ENCODE measurements at regions not wholly inside any gene's neighbourhood (a gene's known extent, or its start where the extent isn't known, plus 50 kb on each side); places are given as distances from the start of the nearest gene placed in this dataset.
A peak's percentile ranks its signal among the peaks of the same experiment; 100 is the strongest.

GRCh38 chr3:96007650-96008195 is 806.7 kb upstream of the EPHA6 start:
- H3K4me2 ChIP-seq (ENCODE audit: low read length), result no peak overlapping the region
- no peak for TF ChIP-seq CTCF (IDR thresholded peaks at IDR 0.05; ENCODE audit: low read depth, low read length)
- no peak for TF ChIP-seq EZH2phosphoT487 (IDR thresholded peaks at IDR 0.05; ENCODE audit: low read depth)
- no peaks in the 10 kb centered on the region for H4K20me1 ChIP-seq (ENCODE audit: insufficient read depth, low read length)
- H3K79me2 ChIP-seq (ENCODE audit: low read length), result no peaks in the 10 kb centered on the region
- no peak overlapping the region for H3K27ac ChIP-seq (ENCODE audit: low read length)
- no peak overlapping the region for H2AFZ ChIP-seq (ENCODE audit: low read depth, low read length)
- no peaks in the 10 kb centered on the region for H3K4me1 ChIP-seq (ENCODE audit: low read length)
- no peaks in the 10 kb centered on the region for H3K9me3 ChIP-seq (ENCODE audit: insufficient read depth, low read length)
- H3K4me3 ChIP-seq (ENCODE audit: low read length), result no peak overlapping the region
- no peak overlapping the region for H3K9ac ChIP-seq (ENCODE audit: low read length)
- no peaks in the 10 kb centered on the region for H3K27me3 ChIP-seq (ENCODE audit: low read depth, low read length)
- no peaks in the 10 kb centered on the region for H3K36me3 ChIP-seq (replicated peaks; ENCODE audit: low read depth, low read length)

GRCh38 chr3:96012939-96013338 is 801.5 kb upstream of the EPHA6 start:
- H3K4me1 ChIP-seq (ENCODE audit: low read length), result no peaks in the 10 kb centered on the region
- no peaks in the 10 kb centered on the region for H3K9me3 ChIP-seq (ENCODE audit: insufficient read depth, low read length)
- H3K36me3 ChIP-seq (replicated peaks; ENCODE audit: low read depth, low read length), result no peaks in the 10 kb centered on the region
- H4K20me1 ChIP-seq (ENCODE audit: insufficient read depth, low read length), result no peaks in the 10 kb centered on the region
- no peaks in the 10 kb centered on the region for H3K79me2 ChIP-seq (ENCODE audit: low read length)
- no peak overlapping the region for H3K9ac ChIP-seq (ENCODE audit: low read length)
- no peak overlapping the region for H3K4me3 ChIP-seq (ENCODE audit: low read length)
- TF ChIP-seq EZH2phosphoT487 (IDR thresholded peaks at IDR 0.05; ENCODE audit: low read depth) (no peak), CTCF (IDR thresholded peaks at IDR 0.05; ENCODE audit: low read depth, low read length) (no peak)
- H3K27ac ChIP-seq (ENCODE audit: low read length), result no peak overlapping the region
- no peaks in the 10 kb centered on the region for H3K27me3 ChIP-seq (ENCODE audit: low read depth, low read length)
- H3K4me2 ChIP-seq (ENCODE audit: low read length), result no peak overlapping the region
- no peak overlapping the region for H2AFZ ChIP-seq (ENCODE audit: low read depth, low read length)

- no peak overlapping the region for H3K9ac ChIP-seq (ENCODE audit: low read length)
- TF ChIP-seq EZH2phosphoT487 (IDR thresholded peaks at IDR 0.05; ENCODE audit: low read depth) (no peak), CTCF (IDR thresholded peaks at IDR 0.05; ENCODE audit: low read depth, low read length) (no peak)
- no peaks in the 10 kb centered on the region for H3K4me1 ChIP-seq (ENCODE audit: low read length)
- H3K9me3 ChIP-seq (ENCODE audit: insufficient read depth, low read length), result no peaks in the 10 kb centered on the region
- no peak overlapping the region for H3K4me2 ChIP-seq (ENCODE audit: low read length)
- H3K79me2 ChIP-seq (ENCODE audit: low read length), result no peaks in the 10 kb centered on the region
- no peaks in the 10 kb centered on the region for H3K36me3 ChIP-seq (replicated peaks; ENCODE audit: low read depth, low read length)
- peak overlapping the region; percentile 65; the same call in 1 of the 2 replicates for H2AFZ ChIP-seq (ENCODE audit: low read depth, low read length)
- H3K4me3 ChIP-seq (ENCODE audit: low read length), result no peak overlapping the region
- no peaks in the 10 kb centered on the region for H3K27me3 ChIP-seq (ENCODE audit: low read depth, low read length)
- H3K27ac ChIP-seq (ENCODE audit: low read length), result no peak overlapping the region
- H4K20me1 ChIP-seq (ENCODE audit: insufficient read depth, low read length), result no peaks in the 10 kb centered on the region
Observed at GRCh38 chr3:96017556-96017955, 796.8 kb upstream of the EPHA6 start.

GRCh38 chr3:96022676-96023075 is 791.7 kb upstream of the EPHA6 start:
- H3K4me2 ChIP-seq (ENCODE audit: low read length), result no peak overlapping the region
- no peaks in the 10 kb centered on the region for H3K9me3 ChIP-seq (ENCODE audit: insufficient read depth, low read length)
- no peaks in the 10 kb centered on the region for H3K36me3 ChIP-seq (replicated peaks; ENCODE audit: low read depth, low read length)
- no peaks in the 10 kb centered on the region for H3K79me2 ChIP-seq (ENCODE audit: low read length)
- no peak overlapping the region for H3K9ac ChIP-seq (ENCODE audit: low read length)
- no peak overlapping the region for H3K4me3 ChIP-seq (ENCODE audit: low read length)
- no peaks in the 10 kb centered on the region for H4K20me1 ChIP-seq (ENCODE audit: insufficient read depth, low read length)
- no peaks in the 10 kb centered on the region for H3K27me3 ChIP-seq (ENCODE audit: low read depth, low read length)
- no peak overlapping the region for H2AFZ ChIP-seq (ENCODE audit: low read depth, low read length)
- TF ChIP-seq CTCF (IDR thresholded peaks at IDR 0.05; ENCODE audit: low read depth, low read length) (no peak), EZH2phosphoT487 (IDR thresholded peaks at IDR 0.05; ENCODE audit: low read depth) (no peak)
- no peak overlapping the region for H3K27ac ChIP-seq (ENCODE audit: low read length)
- H3K4me1 ChIP-seq (ENCODE audit: low read length), result peaks cover 2% of the 10 kb centered on the region
